Stomach (tissue), 4 donors: ENCODE measurements at regions not wholly inside any gene's neighbourhood (a gene's known extent, or its start where the extent isn't known, plus 50 kb on each side); places are given as distances from the start of the nearest gene placed in this dataset.

ENCODE experiments used
- CTCF ChIP-seq, 7 experiments: fragments of 450-650 bp in 4 of 7; fragments of 200-600 bp in 3 of 7; sonication (generic) in 3 of 7; IDR thresholded peaks; one replicate each; pipeline ENCODE4 v1.5.1; 2016 to 2019; ENCODE audit warnings: antibody characterized with exemption in 7 of 7, control low read depth in 2 of 7, mild to moderate bottlenecking in 1 of 7
- EP300 ChIP-seq: sonication (generic); formaldehyde crosslinking; IDR thresholded peaks from one replicate; pipeline ENCODE4 v1.6.1; 2017; ENCODE audit warnings: antibody characterized with exemption
- POLR2A ChIP-seq, 4 donors: fragments of 450-650 bp; IDR thresholded peaks; one replicate each; pipeline ENCODE4 v1.6.1; 2016; ENCODE audit warnings: antibody characterized with exemption in 4 of 4, control low read depth in 2 of 4, mild to moderate bottlenecking in 1 of 4, moderate library complexity in 1 of 4
- POLR2AphosphoS5 ChIP-seq, 3 donors: sonication (generic); formaldehyde crosslinking; IDR thresholded peaks; one replicate each; pipeline ENCODE4 v1.6.1; 2016; ENCODE audit warnings: antibody characterized with exemption in 3 of 3

GRCh38 chr15:67947254-67948039 lies 106.7 kb upstream of the PIAS1 start:
- TF ChIP-seq CTCF (IDR thresholded peaks at IDR 0.05) (no peak), EP300 (no peak), POLR2A (IDR thresholded peaks at IDR 0.05) (no peak), POLR2AphosphoS5 (IDR thresholded peaks at IDR 0.05) (no peak)
